Heart right ventricle (tissue), 16 donors: ENCODE measurements at regions not wholly inside any gene's neighbourhood (a gene's known extent, or its start where the extent isn't known, plus 50 kb on each side); places are given as distances from the start of the nearest gene placed in this dataset.
A peak's percentile ranks its signal among the peaks of the same experiment; 100 is the strongest.

ENCODE experiments used
- ATAC-seq, 8 donors: fragments of 200-7000 bp; cut with Tn5 transposase; one replicate each; pipeline ENCODE4 v1.9.1; 2020; ENCODE audit warnings: mild to moderate bottlenecking in 8 of 8, moderate library complexity in 8 of 8, moderate number of reproducible peaks in 1 of 8
- DNase-seq, 2 donors: peaks; one replicate each; pipeline ENCODE4 v3.0.0-alpha.2; 2020
- H3K27ac ChIP-seq, 10 donors: fragments of 200-600 bp; sonication (generic) in 2 of 10; one replicate each; pipeline versions ENCODE4 v1.5.0 to v1.8.0; 2020 to 2022; ENCODE audit warnings: mild to moderate bottlenecking in 3 of 10
- H3K27me3 ChIP-seq, 7 donors: fragments of 200-600 bp; one replicate each; pipeline ENCODE4 v1.8.0; 2021 to 2022; ENCODE audit warnings: mild to moderate bottlenecking in 2 of 7
- H3K36me3 ChIP-seq, 9 donors: fragments of 200-600 bp; sonication (generic) in 1 of 9; one replicate each; pipeline versions ENCODE4 v1.5.0 to v1.8.0; 2020 to 2022; ENCODE audit warnings: mild to moderate bottlenecking in 2 of 9
- H3K4me1 ChIP-seq, 9 donors: fragments of 200-600 bp; sonication (generic) in 1 of 9; one replicate each; pipeline versions ENCODE4 v1.5.0 to v1.8.0; 2020 to 2022; ENCODE audit warnings: mild to moderate bottlenecking in 4 of 9
- H3K4me3 ChIP-seq, 10 donors: fragments of 200-600 bp; sonication (generic) in 2 of 10; one replicate each; pipeline versions ENCODE4 v1.5.0 to v1.8.0; 2020 to 2022; ENCODE audit warnings: mild to moderate bottlenecking in 7 of 10, moderate library complexity in 2 of 10
- H3K9me3 ChIP-seq, 11 donors: fragments of 200-600 bp in 10 of 11; sonication (generic) in 2 of 11; one replicate each; pipeline versions ENCODE4 v1.5.0 to v1.8.0; 2013 to 2022; ENCODE audit warnings: mild to moderate bottlenecking in 2 of 11, control low read depth in 1 of 11, moderate library complexity in 1 of 11
- CTCF ChIP-seq, 9 donors: fragments of 200-600 bp; sonication (generic) in 2 of 9; IDR thresholded peaks; one replicate each; pipeline versions ENCODE4 v1.5.0 to v1.8.0; 2021 to 2022; ENCODE audit warnings: antibody characterized with exemption in 9 of 9, mild to moderate bottlenecking in 5 of 9, moderate library complexity in 1 of 9
- WGBS, 2 donors: extraction: QIAGEN DNeasy Blood & Tissue Kit; methylation state at CpG; one replicate each; pipeline ENCODE4 v1.1.7; 2013; ENCODE audit warnings: inconsistent platforms in 1 of 2; 5-methylcytosine and 5-hydroxymethylcytosine counted together
- intact Hi-C, 10 donors: fragments of 100-400 bp; cut with DNase I; formaldehyde crosslinking; loops; one replicate each; pipeline versions ENCODE4 v1.11.1 to v1.14.2; 2022
- donor health status: Arrhythmogenic right ventricular cardiomyopathy.
- donor health status: ischemic (EF 13 %, LVEDD 7.1; RV severe dilation, severe dysfunction).
- donor health status: healthy with polysubstance abuse.
- donor health status: DM: no; HTN: yes; CAD: no.
- donor health status: DM: no; HTN: no; CAD: no.
- donor health status: ischemic (EF 25% LVEDD 6.9; RV normal size, moderate dysfunction).
- donor health status: ischemic (EF 25% LVEDD 5.7; RV mildly dilated, moderate dysfunction).
- donor health status: healthy.
- donor health status: DM: yes; HTN: yes; CAD: no.
- donor health status: Ischemic cardiomyopathy.
- donor health status: ischemic (EF 35%, LVEDD 5.7; RV mildly dilated, moderate dysfunction).
- donor health status: nonischemic (EF 11% LVEDD 7.7; RV severe dilation, severe dysfunction).
- donor health status: DM: yes; HTN: yes; CAD: no.
- donor health status: PGD.
- donor health status: ischemic (EF 29% LVEDD 5.4; RV normal size, mild dysfunction).
- donor health status: nonischemic (EF 23%, LVEDD 6.1; RV moderate dilation, normal function).

- 49 to 52% methylated on average over 7 of the region's 7 CpGs for WGBS, 2 donors
These were observed 587.2 kb upstream of the SEMA6A start for GRCh38 chr5:117161718-117162335.

GRCh38 chr5:117160391-117160790 is 585.8 kb upstream of the SEMA6A start:
- no peaks in the 10 kb centered on the region for H3K27me3 ChIP-seq
- no peaks in the 10 kb centered on the region for H3K9me3 ChIP-seq
- 66 to 80% methylated on average over 2 of the region's 2 CpGs for WGBS, 2 donors
- intact Hi-C loops, result no loop called here
- DNase-seq (no peak), ATAC-seq (no peak)
- TF ChIP-seq CTCF (IDR thresholded peaks at IDR 0.05), result no peak
- H3K27ac ChIP-seq, result no peak overlapping the region
- H3K4me1 ChIP-seq, result peaks cover 0 to 10% (median 0%) of the 10 kb centered on the region in 9 donors
- no peak overlapping the region for H3K4me3 ChIP-seq
- H3K36me3 ChIP-seq, result no peaks in the 10 kb centered on the region

More at GRCh38 chr5:117161718-117162335, 587.2 kb upstream of the SEMA6A start:
- Histone ChIP-seq H3K4me1 (peaks cover 0 to 10% (median 0%) of the 10 kb centered on the region in 9 donors), H3K4me3 (no peak overlapping the region), H3K27me3 (no peaks in the 10 kb centered on the region), H3K9me3 (no peaks in the 10 kb centered on the region), H3K36me3 (no peaks in the 10 kb centered on the region), H3K27ac (no peak overlapping the region)
- intact Hi-C loops, result no loop called here
- TF ChIP-seq CTCF (IDR thresholded peaks at IDR 0.05), result no peak
- ATAC-seq (peak in 1 of 8 donors; percentile 51), DNase-seq (no peak)

- Histone ChIP-seq H3K27me3 (no peaks in the 10 kb centered on the region), H3K4me1 (no peaks in the 10 kb centered on the region), H3K27ac (no peak overlapping the region), H3K4me3 (no peak overlapping the region), H3K9me3 (no peaks in the 10 kb centered on the region), H3K36me3 (no peaks in the 10 kb centered on the region)
- 94 to 95% methylated on average over 4 of the region's 4 CpGs for WGBS, 2 donors
- DNase-seq (no peak), ATAC-seq (no peak)
- no peak for TF ChIP-seq CTCF (IDR thresholded peaks at IDR 0.05)
- intact Hi-C loops, result no loop called here
These were observed 574.7 kb upstream of the SEMA6A start for GRCh38 chr5:117149312-117149711.

DNA sequence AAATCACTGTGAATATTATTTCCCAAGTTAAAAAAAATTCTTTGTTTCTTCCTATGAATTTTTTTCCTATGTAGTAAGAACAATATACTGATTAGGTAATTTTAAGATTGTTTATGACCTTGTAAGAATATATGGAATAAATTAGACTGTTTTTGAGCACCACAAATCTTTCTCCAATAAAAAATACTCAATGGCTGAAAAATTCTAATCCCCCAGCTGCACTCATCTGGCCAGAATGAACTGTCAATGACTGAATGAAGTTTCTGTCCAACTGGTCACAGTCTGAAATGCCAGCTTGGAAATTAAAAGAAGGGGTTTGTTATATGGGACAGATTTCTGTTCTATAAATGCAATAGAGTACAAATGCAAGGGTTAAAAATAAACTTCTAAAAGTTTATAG is 569.5 kb upstream of the SEMA6A start:
- Histone ChIP-seq H3K36me3 (no peaks in the 10 kb centered on the region), H3K4me3 (no peak overlapping the region), H3K27ac (no peak overlapping the region), H3K4me1 (no peaks in the 10 kb centered on the region), H3K27me3 (no peaks in the 10 kb centered on the region), H3K9me3 (no peaks in the 10 kb centered on the region)
- ATAC-seq (no peak), DNase-seq (no peak)
- intact Hi-C loops, result no loop called here
- TF ChIP-seq CTCF (IDR thresholded peaks at IDR 0.05), result no peak
